K562 (cell line): ENCODE measurements at regions not wholly inside any gene's neighbourhood (a gene's known extent, or its start where the extent isn't known, plus 50 kb on each side); places are given as distances from the start of the nearest gene placed in this dataset.

Experiments used
- AFF1 ChIP-seq, 2 experiments: fragments of 450-650 bp; IDR thresholded peaks; 2 replicates each; pipeline ENCODE4 v1.6.1; 2018; ENCODE audit warnings: mild to moderate bottlenecking in 2 of 2, low read depth in 1 of 2; ENCODE audit not compliant: partially characterized antibody in 2 of 2
- IRF2 ChIP-seq: sonication (generic); formaldehyde crosslinking; IDR thresholded peaks from 2 replicates; pipeline ENCODE4 v1.8.1; 2022; ENCODE audit warnings: mild to moderate bottlenecking, missing genetic modification reagents
- NR0B1 ChIP-seq: fragments of 450-650 bp; IDR thresholded peaks from one replicate; pipeline ENCODE4 v1.6.1; 2018; ENCODE audit warnings: mild to moderate bottlenecking, moderate library complexity; ENCODE audit not compliant: partially characterized antibody
- NR2C2 ChIP-seq, 2 experiments: fragments of 200-800 bp in 1 of 2; sonication (Bioruptor generic) in 1 of 2; sonication (generic) in 1 of 2; formaldehyde crosslinking in 1 of 2; IDR thresholded peaks; 2 replicates each; pipeline versions ENCODE4 v1.6.1 to v1.8.0; 2016 to 2022; ENCODE audit warnings: mild to moderate bottlenecking in 1 of 2, missing compliant biosample characterization in 1 of 2, missing genetic modification characterization in 1 of 2, missing genetic modification reagents in 1 of 2
- ZBTB11 ChIP-seq, 3 experiments: fragments of 200-800 bp in 1 of 3; fragments of 250-450 bp in 1 of 3; fragments of 450-650 bp in 1 of 3; sonication (Bioruptor Pico) in 1 of 3; sonication (Bioruptor generic) in 1 of 3; formaldehyde crosslinking in 1 of 3; IDR thresholded peaks; 2 replicates each; pipeline versions ENCODE4 v1.6.1 to v1.8.0; 2016 to 2022; ENCODE audit warnings: mild to moderate bottlenecking in 2 of 3, missing genetic modification characterization in 2 of 3, missing compliant biosample characterization in 1 of 3, moderate library complexity in 1 of 3
- ZBTB2 ChIP-seq: fragments of 450-650 bp; IDR thresholded peaks from 2 replicates; pipeline ENCODE4 v1.6.1; 2016; ENCODE audit warnings: antibody characterized with exemption

- peak; percentile 52 to 58 for TF ChIP-seq AFF1 (IDR thresholded peaks at IDR 0.05; ENCODE audit: low read depth in 1 of 2, partially characterized antibody in 2 of 2)
- 0 out of 6 replicates have a peak, but pooled peaks of 1 of the 3 experiments have one; percentile 20 for TF ChIP-seq ZBTB11 (CRISPR knock-in tag; IDR thresholded peaks at IDR 0.05)
- TF ChIP-seq IRF2 (CRISPR knock-in tag), result no peak
- TF ChIP-seq ZBTB2, result no peak; the same call in 1 of the 2 replicates
- no peak for TF ChIP-seq NR0B1
- TF ChIP-seq NR2C2 (CRISPR knock-in tag; IDR thresholded peaks at IDR 0.05), result no peak
- no peak for TF ChIP-seq NR2C2 (tag; IDR thresholded peaks at IDR 0.05)
Observed at GRCh38 chr10:80769700-80770160, 232.0 kb downstream of the SH2D4B start (continued).
